Activated T-cell treated with anti-CD3 and anti-CD28 coated beads for 1 hour (primary cell): ENCODE measurements at regions not wholly inside any gene's neighbourhood (a gene's known extent, or its start where the extent isn't known, plus 50 kb on each side); places are given as distances from the start of the nearest gene placed in this dataset.

ENCODE experiments used
- DNase-seq: peaks from one replicate; pipeline ENCODE4 v3.0.0-alpha.2; 2020; ENCODE audit warnings: low read depth

- DNase-seq: no peak
Observed at GRCh38 chr14:58846682-58847465, 209.1 kb downstream of the DACT1 start.

- DNase-seq: no peak
Observed at GRCh38 chr14:58848365-58848764, 210.6 kb downstream of the DACT1 start.

- no peak for DNase-seq
Observed at GRCh38 chr14:58849601-58850000, 211.8 kb downstream of the DACT1 start.

GRCh38 chr14:58850011-58850410, 212.2 kb downstream of the DACT1 start:
- no peak for DNase-seq

- DNase-seq: no peak
Observed at GRCh38 chr14:58861586-58861985, 223.8 kb downstream of the DACT1 start.

DNA sequence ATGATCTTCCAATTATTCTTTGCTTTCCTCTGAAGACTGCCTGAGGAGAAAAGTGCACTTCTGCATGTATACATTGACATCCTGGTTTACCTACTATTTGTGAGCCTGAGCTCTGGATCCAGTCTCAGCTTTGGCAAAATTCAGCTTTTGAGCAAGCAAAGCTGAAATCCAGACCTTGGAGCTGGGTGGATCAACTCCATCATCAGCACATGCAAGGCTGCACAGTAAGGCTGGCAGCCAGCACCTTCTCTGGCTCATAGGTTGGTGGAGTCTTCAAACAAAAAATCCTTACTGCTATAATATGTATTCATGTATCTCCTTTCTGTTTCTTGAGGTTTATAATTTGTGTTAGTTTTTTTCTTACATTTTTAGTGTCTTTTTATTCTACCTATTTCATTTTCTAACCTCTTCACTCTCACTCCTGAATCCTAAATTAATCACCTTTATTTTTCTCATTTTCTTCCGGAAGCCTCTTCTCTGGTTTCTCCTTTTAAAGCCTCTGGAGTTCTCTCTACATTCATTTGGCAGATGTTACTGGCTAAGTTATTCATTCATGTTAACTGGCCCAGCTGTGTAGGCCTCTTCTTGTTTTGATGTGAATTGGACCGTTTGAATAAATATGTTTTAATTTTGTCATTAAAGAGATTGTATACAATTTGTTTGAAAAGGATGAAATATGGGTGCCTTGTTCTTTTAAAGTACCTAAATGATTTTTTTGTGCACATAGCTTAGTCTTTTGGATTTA, 224.8 kb downstream of the DACT1 start:
- DNase-seq: no peak

DNA sequence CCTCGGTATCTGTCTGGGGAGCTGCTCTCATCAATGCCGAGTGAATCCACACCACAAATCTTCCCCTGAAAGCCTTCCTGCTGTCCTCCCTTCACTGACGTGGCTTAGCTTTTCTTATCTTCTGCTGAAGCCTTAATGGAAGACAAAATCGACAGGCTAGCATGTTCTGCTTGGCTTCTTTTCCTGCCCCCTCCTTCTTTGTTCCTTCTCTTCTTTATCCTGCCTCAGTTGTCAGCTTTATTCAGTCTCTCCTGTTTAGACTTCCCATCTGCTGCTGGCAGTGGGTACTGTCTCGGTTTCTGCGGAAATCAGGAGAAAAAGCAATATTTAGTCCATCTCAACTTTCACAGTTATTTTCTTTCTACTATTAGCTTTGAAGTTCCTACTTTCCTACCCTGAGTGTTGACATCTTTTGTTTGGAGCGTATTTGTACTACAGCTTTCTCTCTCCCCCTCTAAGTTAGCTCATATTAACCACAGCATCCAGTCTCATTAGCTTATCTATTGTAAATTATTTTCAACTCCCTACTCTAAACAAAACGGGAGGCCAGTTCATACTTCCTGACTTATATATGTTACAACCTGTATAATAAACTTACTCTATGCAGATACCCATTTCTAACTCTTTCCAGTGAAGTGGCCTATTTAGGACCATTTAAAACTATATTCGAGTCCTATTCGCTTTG, 226.0 kb downstream of the DACT1 start:
- DNase-seq: no peak

- no peak for DNase-seq
Observed at GRCh38 chr14:58864751-58865513, 227.2 kb downstream of the DACT1 start.

DNA sequence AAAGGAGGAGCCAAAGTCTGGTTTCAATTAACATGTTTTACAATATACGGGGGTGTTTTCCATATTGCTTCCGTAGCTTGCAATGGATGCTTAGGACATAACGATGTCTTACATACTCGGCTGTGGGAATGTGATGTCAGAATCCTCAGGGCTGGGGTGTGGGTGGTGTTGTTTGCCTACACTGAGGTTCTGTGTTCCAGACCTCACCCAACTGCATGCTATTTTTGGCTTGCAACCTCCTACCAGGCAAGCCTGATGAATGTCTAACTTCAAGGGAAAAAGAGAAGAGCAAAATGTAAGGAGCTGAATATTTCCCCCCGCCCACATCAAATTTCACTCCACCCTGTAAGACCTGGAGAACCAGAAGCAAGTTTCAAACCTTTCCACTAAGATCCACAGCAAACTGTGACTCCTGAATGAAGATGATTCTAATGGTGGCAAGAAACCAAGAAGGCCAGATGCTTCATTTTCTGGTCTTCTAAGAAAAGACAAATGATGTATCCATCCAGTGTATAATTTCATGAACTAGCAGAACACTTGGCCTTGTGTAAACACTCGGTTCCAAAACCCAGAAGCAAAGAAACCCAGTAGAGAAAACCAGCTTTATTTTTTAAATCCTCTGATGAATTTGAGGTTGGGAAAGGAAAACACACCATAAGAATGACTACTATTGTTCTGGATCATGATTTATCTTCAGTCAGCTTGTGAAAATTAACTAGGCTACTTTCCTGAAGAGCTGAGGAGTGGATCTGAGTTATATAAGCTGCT, 227.9 kb downstream of the DACT1 start:
- no peak for DNase-seq

DNA sequence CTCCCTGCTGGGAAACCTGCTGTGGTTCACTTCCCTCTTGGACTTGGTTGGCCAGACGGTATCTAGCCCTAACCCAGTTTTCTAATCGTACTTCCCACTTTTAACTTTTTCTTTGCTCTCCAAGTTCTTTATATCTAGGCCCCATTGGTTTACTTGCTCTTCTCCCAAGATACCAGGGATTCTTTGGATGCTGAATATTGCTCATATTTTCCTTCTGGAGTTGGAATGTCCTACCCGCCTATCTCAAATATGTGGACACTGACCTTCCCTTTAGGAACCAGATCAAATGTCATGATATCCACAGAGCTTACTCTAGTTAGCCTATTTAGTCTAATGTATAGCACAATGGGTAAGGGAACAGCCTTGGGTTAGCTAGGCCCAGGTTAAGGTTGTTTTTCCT, 228.6 kb downstream of the DACT1 start:
- DNase-seq: no peak

GRCh38 chr14:58870961-58871360, 233.2 kb downstream of the DACT1 start:
- no peak for DNase-seq

GRCh38 chr14:58871573-58871972, 233.8 kb downstream of the DACT1 start:
- DNase-seq: no peak

- DNase-seq: no peak
Observed at GRCh38 chr14:58872061-58872460, 234.3 kb downstream of the DACT1 start.

GRCh38 chr14:58873228-58873953, 235.6 kb downstream of the DACT1 start:
- DNase-seq: no peak

GRCh38 chr14:58875613-58876012, 237.9 kb downstream of the DACT1 start:
- DNase-seq: no peak

DNA sequence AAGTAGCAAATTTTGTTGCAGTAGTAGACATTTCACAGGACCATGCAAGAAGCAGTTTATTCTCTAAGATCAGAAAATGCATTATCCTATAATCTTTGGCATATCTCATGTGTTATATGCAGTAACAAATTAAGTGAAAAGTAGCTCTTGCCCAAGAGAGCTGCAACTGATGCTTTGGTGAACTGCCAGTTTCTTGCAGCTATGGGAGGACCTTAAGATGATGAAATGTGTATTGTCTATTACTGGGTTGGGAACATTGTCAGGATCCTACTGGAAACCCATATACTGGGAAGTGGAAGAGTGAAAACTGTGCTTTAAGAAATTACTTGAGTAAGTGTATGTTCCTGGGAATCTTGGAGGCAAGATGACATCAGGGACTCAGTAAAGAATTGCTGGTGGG, 238.8 kb downstream of the DACT1 start:
- no peak for DNase-seq

GRCh38 chr14:58878439-58879139, 240.8 kb downstream of the DACT1 start:
- DNase-seq: no peak

DNA sequence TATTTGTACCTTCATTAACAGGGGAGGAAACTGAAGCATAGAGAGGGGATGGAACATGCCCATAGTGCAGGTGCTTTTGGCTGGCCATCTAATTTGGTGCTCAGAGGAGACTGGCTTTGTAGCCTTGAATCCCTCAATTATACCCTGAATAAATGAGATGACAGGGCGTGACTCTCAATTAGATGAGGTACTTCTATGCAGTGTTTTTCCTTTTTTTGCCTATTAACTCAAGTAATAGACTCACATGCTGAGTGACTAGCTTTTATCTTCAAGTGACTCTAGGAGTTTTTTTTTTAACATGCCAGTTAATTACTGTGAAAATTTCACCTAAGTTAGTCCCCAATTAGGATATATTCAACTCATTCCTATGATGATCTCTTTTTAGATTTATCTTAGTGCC, 243.7 kb downstream of the DACT1 start:
- DNase-seq: no peak

DNA sequence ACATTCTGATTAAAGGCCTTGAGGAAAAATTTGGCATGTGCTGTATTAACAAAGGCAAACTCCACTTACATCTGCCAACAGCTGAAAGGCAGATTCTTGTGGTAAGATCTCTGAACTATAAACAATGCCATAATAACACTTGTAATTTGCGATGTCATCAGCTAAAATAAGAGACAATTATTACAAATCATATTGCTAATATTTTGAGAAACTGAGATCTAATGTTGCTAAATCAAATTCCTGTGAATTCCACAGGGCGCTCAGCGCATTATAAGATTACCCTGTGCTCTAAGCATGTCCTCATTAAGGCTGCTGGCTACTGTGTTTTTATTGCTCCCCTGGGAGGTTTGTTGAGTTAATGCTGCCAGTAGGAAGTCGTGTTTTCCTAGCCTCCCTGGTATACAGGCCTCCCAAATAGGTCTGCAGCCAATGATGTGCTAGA, 244.8 kb downstream of the DACT1 start:
- no peak for DNase-seq

- DNase-seq: no peak
Observed at GRCh38 chr14:58884442-58884841, 246.7 kb downstream of the DACT1 start.
